ENCODE measurements at regions not wholly inside any gene's neighbourhood (a gene's known extent, or its start where the extent isn't known, plus 50 kb on each side); places are given as distances from the start of the nearest gene placed in this dataset.

DNA sequence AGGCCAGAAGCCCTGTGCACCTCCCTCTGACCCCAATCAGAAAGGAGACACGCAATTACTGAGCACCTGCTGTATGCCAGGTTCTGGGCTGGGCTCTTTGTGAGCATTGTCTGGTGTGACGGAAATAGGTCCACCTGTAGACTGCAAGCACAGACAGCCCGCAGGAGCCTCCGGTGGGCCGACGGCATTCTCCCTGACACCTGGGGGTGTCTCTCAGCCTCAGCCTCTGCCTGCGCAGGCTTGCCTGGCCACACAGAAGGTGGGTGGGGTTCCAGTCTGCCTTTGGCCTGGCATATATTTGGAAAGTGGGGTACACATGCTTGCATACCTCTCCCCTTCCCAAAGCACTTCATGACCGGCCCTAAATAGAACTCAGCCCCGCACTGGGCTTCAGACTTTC lies 129.3 kb downstream of the BUD13 start:
- DNase-seq (ENCODE audit: low read depth in 2 of 2, low spot score in 1 of 2) = no peak

DNA sequence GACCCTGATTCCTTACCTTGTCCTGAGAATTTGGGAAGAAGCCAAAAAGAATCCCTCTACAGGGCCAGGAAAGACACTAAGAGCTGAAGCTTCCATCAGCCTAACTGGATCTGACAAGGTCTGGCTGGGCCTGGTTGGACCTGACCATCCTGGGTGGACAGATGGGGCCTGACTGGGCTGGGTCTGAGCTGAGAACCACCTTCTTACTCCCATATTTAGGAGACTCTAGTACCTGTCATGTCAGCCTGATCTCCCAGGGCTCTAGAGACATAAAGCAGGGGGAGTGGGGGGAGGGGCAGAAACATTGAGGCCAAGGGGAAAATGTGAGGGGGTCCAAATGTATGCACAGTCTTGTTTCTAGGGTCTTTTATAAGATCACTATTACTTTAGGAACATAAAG lies 129.9 kb downstream of the BUD13 start:
- no peak for DNase-seq (ENCODE audit: low read depth in 2 of 2, low spot score in 1 of 2)

DNA sequence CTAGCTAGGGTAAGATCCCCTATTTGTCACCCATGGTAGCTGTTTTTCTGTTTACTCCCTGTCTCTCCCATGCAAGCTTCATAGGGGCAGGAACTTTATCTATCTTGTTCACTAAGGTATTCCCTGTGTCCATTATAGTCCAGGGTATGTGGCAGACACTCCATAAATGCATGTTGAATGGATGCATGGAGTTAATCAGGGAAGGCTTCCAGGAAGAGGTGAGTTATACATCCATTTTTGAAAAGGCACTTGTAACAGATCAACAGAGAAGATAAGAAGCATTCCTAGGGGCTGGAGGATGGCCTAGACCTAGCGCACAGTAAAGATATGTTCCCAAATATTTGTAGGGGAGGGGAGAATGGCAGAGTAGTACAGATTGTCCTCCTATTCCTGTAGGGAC lies 130.3 kb downstream of the BUD13 start:
- DNase-seq (ENCODE audit: low read depth in 2 of 2, low spot score in 1 of 2) = no peak

DNA sequence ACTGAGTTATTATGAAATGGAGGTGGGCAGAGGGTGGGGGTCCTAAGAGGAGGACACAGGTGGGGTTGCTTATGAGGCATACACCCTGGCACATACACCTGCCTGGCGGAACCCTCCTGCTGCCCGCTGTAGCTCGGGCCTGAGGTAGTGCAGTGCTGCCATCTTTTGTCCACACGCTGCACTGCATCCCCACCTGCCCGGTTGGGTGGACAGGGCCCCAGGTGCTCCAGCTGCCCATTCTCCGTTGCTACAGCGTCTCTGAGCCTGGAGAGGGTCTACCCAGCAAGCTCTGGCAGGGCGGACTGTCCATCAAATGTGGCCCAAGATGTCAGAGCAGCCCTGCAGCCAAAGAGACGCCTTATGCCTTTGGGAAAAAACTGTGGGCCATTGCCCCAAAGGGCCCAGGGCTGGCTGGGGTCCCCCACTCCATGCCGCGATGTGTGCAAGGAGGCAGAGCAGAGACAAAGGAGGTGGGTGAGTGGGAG lies 131.2 kb downstream of the BUD13 start:
- no peak for DNase-seq (ENCODE audit: low read depth in 2 of 2, low spot score in 1 of 2)

DNA sequence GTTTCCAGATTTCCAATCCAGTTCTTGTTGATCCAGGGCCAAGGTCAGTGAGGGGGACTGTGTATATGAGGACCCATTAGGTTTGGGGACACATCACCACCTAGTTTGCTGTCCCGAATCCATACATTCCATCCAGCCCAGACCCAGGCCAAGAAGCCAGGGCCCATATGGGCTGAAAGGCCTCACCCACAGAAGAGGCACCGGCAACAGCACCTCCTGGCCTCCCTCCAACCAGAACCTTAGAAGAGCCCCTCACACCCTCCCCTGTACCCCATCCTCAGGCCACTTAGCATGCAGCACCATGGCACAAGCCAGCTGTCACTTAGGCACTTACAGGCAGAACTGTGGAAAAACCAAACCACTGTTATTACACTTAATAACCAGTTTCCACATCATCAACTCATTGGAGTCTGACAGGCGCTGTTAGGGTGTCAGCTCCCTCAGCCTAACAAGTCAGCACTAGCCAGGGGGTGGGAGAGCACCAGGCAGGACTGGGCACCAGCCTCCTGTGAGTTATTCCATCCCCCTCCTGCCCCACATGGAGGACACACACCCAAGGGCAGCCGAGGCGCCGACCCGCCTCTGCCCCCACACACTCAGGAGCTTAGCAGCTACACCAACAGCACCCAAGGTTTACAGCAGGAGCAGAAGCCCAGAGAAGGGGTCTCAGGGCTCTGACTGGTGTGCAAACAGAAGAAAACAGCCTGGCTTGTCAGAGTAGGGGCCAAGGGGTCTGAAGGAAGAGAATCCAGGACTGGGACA lies 132.0 kb downstream of the BUD13 start:
- DNase-seq (ENCODE audit: low read depth in 2 of 2, low spot score in 1 of 2) = no peak

DNA sequence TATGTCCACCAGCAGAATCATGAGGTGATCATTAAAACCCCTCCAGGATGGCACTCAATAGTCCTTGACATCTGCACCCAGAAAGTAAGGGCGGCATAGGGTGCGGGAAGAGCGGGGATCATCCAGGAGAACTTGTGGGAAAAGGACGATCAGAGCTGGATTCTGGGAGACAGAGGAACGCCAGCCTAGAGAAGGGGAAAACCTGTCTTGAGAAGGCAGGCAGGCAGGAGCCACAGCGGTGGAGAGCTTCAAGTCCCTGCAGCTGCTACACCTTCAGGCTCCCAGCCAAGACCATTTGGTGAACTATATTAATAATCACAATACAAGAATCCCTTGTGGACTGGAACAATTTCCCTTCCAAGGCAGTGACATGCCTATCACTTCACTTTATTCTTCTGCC lies 134.3 kb downstream of the BUD13 start:
- no peak for DNase-seq (ENCODE audit: low read depth in 2 of 2, low spot score in 1 of 2)

DNA sequence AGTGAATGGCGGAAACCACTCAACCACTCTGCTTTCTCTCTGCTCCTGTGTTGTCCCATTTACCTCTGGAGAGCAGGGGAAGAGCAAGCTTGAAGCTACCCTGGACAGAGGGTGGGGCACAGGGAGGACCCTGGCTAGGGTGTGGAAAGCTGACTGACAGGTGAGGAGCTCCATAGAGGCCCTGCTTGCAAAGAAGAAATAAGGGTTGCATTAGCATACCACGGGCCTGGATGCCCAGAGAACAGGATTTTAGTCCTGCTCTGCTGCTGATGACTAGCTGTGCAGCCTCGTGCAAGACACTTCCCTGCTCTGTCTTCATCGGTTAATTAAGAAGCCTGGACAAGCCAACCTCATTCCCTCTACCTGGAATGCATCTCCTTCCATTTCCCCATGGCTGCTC lies 135.0 kb downstream of the BUD13 start:
- DNase-seq (ENCODE audit: low read depth in 2 of 2, low spot score in 1 of 2) = no peak

DNA sequence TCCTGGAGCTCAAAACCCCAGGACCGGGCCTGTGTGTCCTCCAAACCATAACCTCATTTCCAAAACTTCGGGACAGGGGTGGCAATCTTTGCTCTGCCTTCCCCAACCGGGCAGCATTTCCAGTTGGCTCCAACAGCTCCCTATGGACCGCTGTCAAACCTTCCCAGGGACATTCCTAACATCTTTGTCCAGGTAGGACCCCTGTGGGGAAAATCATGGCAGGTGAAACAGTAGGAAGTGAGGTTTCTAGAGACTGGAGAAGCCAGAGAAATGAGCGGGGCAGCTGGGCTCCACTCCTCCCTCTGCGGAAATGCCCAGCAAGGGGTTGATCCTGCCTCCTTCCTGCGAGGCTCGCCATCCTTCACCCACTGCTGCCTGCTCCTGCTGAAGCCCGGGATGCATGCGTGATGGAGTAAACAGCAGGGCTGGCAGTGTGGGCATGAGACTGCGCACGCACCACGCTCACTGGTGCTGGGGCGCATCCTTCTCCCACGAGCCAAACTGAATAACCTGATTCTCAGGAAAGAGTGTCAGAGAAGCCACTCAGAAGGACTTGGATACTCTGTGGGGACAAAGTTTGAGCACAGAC lies 136.4 kb downstream of the BUD13 start:
- DNase-seq (ENCODE audit: low read depth in 2 of 2, low spot score in 1 of 2) = no peak

DNA sequence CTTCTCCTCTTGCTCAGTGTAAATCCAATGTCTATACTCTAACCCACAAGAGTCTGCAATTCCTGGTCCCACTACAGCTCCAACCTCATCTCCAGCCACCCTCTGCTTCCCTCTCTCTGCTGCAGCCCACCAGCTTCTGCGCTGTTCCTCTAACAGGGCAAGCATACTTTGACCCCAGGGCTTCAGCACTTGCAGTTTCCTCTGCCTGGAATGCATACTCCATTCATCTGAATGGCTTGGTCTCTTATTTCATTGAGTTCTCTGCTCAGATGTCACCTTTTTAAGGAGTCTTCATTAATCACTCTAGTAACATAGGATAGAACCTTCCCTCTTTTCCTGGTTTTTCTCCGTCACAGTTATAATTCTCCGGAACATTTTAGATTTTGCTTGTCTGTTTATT lies 141.6 kb downstream of the BUD13 start:
- no peak for DNase-seq (ENCODE audit: low read depth in 2 of 2, low spot score in 1 of 2)

DNA sequence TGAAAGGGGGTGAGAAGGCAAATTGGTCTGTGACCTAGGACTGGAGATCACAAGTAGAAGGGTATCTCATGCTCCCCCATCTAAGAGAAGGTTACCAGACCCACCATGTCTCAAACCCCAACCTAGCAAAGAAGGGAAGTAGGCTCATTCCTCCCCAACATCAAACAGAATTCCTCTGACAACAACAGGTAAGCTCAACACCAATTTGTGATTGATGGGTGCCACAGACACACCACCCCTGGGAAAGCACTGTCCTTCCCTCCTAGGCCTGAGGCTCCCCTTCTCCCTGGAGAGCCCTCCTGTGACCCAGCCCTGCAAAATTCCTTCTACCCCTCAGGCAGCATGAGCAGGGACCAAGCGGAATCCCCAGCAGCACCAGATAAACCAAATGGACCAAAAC lies 154.3 kb downstream of the BUD13 start:
- DNase-seq (ENCODE audit: low read depth in 2 of 2, low spot score in 1 of 2) = no peak

DNA sequence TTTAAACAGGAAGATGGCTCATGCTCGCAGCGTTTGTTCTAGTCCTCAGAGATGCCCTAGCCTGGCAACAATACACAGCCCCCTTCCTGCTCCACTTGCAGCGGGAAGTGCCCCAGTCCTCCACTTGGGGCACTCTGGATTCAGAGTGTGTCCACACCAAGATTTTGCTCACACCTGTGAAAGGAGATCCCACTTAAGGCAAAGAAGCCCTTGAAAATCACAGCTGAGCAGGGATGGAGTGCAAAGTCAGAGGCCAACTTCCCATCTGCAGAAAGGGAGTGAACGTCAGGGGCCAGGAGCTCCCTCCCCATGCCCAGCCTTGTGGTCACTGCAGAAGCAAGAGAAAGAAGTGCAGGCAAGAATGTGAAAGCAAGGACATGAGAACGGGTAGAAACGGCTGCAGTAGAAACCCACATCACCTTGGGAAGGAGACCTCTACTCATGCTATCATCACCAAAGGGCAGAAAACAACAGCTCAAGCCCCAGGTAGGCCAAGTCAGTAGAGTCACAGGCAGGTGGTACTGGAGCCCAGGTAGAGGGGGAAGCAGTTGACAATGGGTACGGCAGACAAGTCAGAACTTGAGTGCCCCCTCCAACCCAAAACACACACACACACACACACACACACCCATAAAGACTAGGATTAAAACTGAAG lies 157.4 kb downstream of the BUD13 start:
- no peak for DNase-seq (ENCODE audit: low read depth in 2 of 2, low spot score in 1 of 2)

DNA sequence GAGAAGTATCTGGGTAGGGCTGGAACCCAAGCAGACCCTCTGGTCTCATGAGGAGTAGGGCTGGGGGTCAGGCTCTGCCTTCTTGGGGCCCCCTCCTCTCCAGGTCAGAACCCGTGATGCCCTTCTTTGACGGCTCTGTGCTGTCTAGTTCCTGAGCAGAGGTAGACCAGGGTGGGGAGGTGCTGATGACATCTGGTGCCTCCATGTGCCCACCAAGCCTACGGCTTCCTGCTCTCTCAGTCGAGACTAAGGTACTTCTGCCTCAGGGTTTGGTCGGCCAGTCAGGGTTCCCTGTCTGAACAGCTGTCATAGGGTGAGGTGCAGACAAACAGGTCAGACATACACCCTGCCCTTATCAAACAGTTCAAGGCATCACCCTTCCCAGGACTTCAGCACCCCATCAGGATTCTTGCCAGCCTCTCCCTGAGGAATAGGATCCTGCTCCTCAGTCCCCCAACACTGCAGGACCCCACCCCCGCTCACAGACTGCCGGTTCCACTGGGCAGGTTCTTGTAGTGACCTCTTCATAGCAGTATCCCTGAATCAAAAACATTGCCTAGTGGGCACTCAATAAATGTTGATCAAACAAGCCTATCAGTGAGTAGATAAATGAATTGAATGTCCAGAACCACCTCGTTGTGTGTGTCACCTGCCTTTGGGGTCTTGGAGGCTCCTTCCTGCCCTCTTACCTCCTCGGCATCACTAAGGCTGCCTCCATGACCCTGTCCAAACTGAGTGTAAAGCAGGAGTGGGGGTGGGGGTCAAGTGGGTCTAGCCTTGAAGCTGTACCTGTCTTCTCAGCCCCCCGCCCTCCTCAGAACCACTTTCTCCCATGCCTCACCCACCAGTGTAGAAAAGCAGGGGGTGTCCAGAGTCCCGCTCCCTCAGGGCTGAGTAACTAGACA lies 158.2 kb downstream of the BUD13 start:
- no peak for DNase-seq (ENCODE audit: low read depth in 2 of 2, low spot score in 1 of 2)

DNA sequence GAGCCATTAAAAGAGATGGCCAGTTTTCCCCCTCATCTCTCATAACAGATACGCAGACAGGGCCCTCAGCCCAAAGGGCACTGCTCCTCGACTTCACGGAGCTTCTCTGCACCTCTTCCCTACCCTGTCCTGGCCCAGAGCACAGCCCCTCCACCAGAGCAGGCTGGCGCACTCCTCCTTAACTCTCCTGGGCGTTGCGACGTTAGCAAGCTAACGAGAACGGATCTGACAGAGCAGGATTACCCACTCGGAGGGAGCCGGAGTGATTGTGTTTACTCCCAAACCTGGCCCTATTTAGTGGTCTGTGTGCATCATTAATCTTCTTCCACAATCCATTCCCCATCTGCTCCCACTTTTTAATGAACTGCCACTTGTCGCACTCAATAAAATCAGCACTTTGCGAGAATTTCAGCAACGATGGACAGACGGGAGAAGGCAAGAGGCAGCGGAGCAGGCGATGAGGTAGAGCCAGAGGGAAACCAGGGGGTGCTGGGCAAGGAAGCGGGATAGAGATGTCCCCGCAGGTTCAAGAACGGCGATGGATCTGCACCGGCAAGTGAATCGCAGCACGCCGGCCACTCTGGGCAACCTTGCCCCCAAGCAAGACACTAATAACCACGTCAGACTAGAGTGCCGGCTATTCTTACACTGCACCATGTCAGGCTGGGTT lies 159.4 kb downstream of the BUD13 start:
- no peak for DNase-seq (ENCODE audit: low read depth in 2 of 2, low spot score in 1 of 2)

DNA sequence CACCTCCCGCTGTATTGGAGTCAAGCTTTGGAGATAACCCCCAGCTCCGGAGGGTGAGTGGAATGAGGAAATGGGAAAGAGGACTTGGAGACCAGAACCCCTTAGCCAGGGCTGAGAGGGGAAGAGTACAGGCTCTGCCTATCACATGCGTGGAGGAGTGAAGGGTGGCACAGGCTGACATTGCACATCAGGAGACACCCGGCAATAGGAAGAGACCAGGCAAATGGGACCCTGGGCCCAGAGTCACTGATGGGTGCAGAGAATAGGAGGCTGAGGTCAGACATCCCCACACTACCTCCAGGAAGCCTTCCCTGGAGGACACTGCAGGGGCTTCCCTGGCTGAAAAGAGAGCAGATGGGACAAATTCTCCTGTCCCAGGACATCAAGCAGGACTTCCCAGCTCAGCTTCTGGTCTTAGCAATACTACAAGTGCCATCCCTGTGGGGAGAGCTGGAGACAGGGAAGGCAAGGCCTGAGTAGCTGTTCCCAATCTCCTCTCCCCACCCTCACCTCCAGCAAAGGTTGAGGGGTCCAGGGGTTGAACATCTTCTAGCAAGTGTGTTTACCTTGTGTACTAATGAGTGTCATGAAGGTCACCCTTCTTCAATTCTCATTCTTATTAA lies 160.7 kb downstream of the BUD13 start:
- no peak for DNase-seq (ENCODE audit: low read depth in 2 of 2, low spot score in 1 of 2)

DNA sequence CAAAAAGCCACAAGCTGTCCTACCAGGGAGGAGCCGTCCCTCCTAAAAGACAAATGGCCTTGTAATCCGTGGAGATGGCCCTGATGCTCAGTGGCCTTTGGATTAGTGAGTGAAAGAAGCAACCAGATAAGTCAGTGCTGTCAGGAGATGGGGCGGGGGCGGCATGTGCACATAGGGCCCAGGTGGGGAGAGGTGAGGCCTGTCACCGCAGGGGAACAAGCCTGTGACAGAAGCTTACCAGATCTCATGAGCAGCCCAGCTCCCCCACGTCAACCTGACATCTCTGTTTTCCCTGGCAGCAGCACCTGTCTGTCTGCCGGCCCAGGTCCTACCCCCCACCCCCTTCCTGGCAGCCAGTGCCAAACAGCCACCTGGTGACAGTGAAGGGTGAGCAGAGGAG lies 162.6 kb downstream of the BUD13 start:
- no peak for DNase-seq (ENCODE audit: low read depth in 2 of 2, low spot score in 1 of 2)

DNA sequence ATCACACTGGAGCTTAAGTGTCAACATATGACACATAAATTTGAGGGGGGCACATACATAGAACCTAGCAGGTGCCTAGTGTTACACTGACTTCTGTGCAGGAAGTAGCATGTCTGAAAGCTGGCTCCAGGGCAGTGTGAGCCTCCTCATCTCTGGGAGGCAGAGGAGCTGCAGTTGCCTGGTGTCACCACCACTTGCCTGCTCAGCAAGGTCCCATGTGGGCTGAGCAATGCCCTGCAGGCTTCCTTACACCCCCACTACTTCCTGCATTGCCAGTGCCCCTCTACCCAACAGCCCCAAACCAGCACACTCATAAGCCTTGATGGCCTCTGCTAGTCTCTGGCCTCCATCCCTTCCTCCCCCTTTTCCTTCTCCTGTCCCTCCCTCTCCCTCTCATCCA lies 165.8 kb downstream of the BUD13 start:
- no peak for DNase-seq (ENCODE audit: low read depth in 2 of 2, low spot score in 1 of 2)

DNA sequence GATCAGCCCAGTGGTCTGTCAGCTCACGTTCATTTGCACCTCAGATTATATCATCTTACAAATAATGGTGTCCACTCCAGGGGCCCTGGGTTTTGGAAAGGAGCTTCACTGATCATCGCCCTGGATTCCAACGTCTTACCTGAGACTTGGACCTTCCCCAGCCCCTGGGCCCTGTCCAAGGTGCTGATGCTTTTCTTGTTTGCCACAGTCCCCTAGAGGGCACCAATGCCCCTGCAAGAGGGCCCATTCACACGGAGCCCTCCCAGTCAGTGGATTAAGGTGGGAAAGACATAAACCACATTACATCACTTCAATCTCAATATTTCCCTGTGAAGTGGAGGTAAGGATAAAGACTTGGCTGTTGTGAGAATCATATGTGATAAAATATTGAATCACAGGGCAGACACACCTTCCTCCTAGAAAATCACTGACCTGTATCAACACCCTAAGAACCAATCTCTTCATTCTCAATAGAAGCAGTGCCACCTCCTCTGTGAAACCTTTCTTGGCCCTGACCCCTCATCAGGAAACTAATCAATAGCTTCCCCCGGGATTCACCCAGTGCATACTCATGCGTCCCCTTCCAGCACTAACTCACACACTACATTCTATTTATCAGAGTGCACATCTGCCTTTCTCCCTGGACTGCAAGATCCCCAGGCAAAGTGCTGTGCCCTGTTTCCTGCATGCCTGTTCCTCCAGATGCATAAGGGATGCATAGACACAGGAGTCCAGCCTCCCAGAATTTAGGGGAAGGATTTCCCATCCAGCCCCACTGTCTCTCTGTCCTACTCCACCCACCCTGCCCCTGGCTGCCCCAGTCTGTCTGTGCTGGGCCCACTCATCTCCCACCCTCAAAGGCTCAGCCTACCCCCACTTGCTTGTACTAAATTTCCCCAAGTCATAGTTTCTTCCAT lies 167.0 kb downstream of the BUD13 start:
- DNase-seq (ENCODE audit: low read depth in 2 of 2, low spot score in 1 of 2) = no peak

DNA sequence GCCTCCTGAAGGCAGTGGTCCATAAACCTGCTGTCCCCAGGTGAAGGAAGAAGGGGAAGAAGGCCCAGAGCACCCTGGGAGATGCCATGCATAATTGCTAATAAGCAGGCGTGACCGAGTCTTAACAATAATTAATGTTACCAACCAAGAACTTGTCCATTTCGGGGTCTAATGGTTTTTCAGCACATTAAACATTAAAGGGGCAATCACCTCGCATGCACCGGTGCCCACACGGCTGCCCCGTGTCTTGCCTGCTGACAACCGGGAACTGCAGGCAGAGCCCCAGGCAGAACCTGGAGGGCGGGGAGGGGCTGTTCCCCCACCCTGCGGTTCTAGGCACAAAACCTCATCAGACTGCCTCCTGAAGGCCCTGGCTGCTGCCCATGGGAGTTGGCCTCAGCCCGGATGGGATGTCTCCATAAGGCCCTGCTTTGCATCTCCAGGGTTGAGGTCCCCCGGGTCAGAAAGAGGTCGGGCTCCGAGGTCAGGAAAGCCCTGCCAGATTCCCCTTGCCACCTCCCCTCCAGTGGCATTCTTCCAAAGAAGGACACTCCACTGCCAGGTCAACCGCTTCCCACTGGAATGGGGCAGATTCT lies 169.0 kb downstream of the BUD13 start:
- no peak for DNase-seq (ENCODE audit: low read depth in 2 of 2, low spot score in 1 of 2)

DNA sequence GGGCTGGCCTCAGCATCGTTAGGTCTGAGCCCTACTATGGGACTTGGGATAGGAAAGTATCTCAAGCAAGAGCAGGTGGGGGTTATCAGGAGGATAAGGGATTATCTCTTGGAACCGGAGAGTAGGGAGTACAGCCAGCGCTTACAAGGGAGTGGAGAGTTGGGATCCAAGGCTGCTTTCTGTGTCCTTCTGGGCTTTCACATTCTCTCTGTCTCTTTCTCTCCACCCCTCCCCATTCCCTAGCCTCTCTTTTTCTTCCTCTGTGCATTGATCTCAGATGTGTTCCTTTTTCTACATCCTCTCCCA lies 170.2 kb downstream of the BUD13 start:
- no peak for DNase-seq (ENCODE audit: low read depth in 2 of 2, low spot score in 1 of 2)
